ENCODE measurements at regions not wholly inside any gene's neighbourhood (a gene's known extent, or its start where the extent isn't known, plus 50 kb on each side); places are given as distances from the start of the nearest gene placed in this dataset.
"Not testable (repeated sequence)": the region's sequence is repeated elsewhere in the genome, so short reads cannot be mapped to it uniquely, and the experiment has no call there.

GRCh38 chr2:78750219-78750618 is 275.3 kb upstream of the REG3G start:
- FAIRE-seq, result no peak

DNA sequence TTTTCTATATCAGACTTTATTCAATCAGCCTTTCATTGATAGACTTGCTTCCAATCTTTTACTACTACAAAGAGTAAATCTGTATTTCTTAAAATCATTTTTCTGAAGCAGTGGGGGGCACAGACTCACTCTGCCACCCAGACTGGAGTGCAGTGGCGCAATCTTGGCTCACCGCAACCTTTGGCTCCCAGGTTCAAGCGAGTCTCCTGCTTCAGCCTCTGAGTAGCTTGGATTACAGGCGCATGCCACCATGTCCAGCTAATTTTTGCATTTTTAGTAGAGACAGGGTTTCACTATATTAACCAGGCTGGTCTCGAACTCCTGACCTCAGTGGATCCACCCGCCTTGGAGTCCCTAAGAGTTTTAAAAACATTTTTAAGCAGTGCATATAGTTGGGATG is 270.6 kb upstream of the REG3G start:
- no peak for FAIRE-seq

DNA sequence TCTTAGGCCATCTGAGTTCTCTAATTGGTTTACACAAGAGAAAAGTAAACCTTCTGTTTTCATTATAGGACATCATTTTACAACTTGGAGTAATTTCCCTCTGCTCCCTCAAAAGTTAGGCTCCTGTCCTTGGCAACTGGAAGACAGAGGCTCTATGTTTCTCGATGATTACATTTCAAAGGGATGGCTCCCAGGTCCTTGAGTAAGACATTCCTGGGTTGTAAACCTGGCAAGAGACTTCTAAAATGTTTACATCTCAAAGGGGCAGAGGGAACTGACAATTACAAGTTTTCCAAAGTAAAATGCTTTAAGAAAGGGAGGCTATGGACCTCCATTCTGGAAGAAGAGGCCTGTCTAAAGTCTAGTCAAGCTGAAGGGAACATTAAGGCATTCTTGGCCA is 268.3 kb upstream of the REG3G start:
- no peak for FAIRE-seq

DNA sequence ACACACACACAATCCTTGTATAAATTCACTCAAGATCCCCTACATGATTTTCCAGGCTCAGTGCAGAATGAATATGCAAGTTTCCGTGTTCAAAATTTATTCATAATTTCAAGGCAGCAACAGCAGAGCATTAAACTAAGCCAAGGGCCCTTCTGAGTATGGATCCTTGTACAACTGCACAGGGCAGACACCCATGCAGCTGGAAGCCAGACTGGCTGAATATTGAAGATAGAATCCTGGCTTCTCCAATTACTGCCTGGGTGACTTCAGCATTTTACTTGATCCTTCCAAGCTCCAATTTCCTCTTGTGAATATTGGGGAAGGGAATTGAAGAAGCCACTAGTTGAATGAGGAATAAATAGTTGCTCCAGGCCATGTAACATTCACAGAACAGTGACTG is 267.9 kb upstream of the REG3G start:
- no peak for FAIRE-seq

- FAIRE-seq, result not testable (repeated sequence)
Measured at GRCh38 chr2:78758765-78759164, 266.7 kb upstream of the REG3G start.

GRCh38 chr2:78766459-78766858 is 259.0 kb upstream of the REG3G start:
- no peak for FAIRE-seq

- FAIRE-seq, result no peak
Measured at GRCh38 chr2:78768016-78768415, 257.5 kb upstream of the REG3G start.

GRCh38 chr2:78775291-78775690 is 250.2 kb upstream of the REG3G start:
- no peak for FAIRE-seq

DNA sequence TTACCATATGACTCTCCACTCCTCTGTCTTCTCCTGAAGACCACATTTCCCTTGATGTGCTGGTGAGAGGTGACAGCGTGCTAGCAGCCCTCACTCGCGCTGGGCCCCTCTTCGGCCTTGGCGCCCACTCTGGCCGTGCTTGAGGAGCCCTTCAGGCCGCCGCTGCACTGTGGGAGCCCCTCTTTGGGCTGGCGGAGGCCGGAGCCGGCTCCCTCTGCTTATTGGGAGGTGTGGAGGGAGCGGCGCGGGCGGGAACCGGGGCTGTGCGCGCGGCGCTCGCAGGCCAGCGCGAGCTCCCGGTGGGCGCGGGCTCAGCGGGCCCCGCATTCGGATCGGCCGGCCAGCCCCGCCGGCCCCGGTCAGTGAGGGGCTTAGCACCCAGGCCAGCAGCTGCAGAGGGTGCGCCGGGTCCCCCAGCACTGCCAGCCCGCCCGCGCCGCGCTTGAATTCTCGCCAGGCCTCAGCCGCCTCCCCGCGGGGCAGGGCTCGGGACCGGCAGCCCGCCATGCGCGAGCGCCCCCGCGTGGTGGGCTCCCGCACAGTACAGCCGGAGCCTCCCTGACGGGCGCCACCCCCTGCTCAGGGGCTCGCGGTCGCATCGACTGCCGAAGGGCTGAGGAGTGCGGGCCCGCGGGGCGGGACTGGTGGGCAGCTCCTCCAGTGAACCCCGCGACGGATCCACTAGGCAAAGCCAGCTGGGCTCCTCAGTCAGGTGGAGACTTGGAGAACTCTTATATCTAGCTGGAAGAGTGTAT is 246.6 kb upstream of the REG3G start:
- no peak for FAIRE-seq

DNA sequence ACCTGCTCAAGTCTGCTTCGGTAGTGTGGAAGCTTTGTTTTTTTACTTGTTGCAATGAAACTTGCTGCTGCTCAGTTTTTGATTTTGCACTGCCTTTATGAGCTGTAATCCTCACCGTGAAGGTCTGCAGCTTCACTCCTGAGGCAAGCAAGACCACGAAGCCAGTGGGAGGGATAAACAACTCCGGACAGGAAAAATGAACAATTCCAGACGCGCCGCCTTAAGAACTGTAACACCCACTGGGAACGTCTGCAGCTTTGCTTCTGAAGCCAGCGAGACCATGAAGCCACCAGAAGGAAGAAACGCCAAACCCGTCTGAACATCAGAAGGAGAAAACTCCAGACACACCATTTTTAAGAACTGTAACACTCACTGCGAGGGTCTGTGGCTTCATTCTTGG is 245.7 kb upstream of the REG3G start:
- no peak for FAIRE-seq

GRCh38 chr2:78780256-78780655 is 245.2 kb upstream of the REG3G start:
- FAIRE-seq, result no peak

- FAIRE-seq, result no peak
Measured at GRCh38 chr2:78780864-78781583, 244.5 kb upstream of the REG3G start.

GRCh38 chr2:78782196-78782595 is 243.3 kb upstream of the REG3G start:
- FAIRE-seq, result no peak

GRCh38 chr2:78811955-78812610 is 213.4 kb upstream of the REG3G start:
- no peak for FAIRE-seq

- FAIRE-seq, result no peak
Measured at GRCh38 chr2:78814331-78814986, 211.0 kb upstream of the REG3G start.

- no peak for FAIRE-seq
Measured at GRCh38 chr2:78817430-78817829, 208.1 kb upstream of the REG3G start.

DNA sequence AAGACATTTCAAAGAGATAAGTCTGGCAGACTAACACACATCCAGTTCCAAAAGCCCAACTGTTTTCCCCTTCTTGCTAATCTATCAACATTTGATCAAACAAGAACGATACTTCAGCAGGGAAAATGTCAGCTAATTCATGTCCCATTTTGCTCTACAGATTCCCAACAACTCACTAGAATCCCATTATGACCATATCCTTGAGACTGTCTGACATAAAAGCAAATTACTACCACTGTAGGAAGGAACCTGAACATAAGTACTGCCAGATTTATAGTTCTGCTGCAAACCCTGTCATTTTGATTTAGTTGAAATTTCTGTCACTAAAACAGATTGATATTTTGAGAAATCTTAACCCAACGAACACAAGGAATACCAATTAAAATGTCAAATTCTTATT is 193.0 kb upstream of the REG3G start:
- no peak for FAIRE-seq

DNA sequence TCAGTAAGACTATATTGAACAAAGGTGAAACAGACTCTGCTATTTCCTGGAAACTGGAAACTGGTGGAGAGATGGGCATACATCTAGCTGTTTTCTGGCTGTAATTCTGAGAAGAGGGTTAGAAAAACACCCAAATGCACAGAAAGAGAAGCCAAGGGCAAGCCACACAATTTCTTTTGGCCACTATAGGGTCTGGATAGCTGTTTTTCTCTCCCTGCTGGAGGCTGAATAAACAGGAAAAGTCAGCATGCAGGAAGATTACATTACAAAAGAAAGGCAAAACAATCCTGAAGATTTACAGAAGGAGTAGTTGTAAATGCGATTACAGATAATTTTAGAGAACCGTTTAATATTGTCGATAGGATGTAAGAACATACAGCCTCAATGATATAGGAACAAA is 186.2 kb upstream of the REG3G start:
- no peak for FAIRE-seq

DNA sequence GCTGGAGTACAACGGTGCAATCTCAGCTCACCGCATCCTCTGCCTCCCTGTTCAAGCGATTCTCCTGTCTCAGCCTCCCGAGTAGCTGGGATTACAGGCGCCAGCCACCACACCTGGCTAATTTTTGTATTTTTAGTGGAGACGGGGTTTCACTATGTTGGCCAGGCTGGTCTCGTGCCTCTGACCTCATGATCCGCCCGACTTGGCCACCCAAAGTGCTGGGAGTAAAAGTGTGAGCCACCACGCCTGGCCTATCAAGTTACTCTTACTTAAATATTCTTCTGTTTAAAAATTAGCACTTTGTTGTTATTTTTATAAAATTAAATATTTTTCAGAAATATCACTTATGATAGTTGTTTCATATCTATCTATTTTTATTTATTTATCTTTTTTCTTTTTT is 185.2 kb upstream of the REG3G start:
- not testable (repeated sequence) for FAIRE-seq

- FAIRE-seq, result no peak
Measured at GRCh38 chr2:78845664-78846185, 179.8 kb upstream of the REG3G start.

DNA sequence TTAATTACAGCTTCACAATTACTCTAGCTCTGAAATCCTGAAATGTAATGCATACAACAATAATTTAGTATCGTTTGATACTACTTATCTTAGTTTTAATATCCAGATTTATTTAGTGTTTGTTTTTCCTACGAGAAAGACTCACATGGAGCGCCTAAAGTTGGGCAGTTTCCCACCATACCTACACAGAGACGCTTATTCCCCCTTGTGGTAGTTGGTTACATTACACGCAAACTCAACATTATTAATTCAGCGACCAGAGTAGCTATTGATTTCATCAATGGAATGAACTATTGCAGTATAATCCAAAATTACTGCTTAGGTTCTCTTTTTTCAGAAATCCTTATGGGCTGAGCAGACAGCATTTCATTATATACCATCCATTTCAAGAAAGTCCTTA is 164.0 kb upstream of the REG3G start:
- no peak for FAIRE-seq

- no peak for FAIRE-seq
Measured at GRCh38 chr2:78864205-78864604, 161.3 kb upstream of the REG3G start.

GRCh38 chr2:78865667-78866066 is 159.8 kb upstream of the REG3G start:
- FAIRE-seq, result no peak

Measured in colon (tissue), 2 donors.